ENCODE measurements at regions not wholly inside any gene's neighbourhood (a gene's known extent, or its start where the extent isn't known, plus 50 kb on each side); places are given as distances from the start of the nearest gene placed in this dataset.

- H3K4me3 Mint-ChIP-seq (ENCODE audit: unreplicated experiment) = no peak overlapping the region
These were observed 89.6 kb upstream of the CDH4 start for GRCh38 chr20:61162451-61162850.

GRCh38 chr20:61163031-61163430 lies 89.0 kb upstream of the CDH4 start:
- DNase-seq (ENCODE audit: extremely low spot score, unreplicated experiment) = no peak
- Mint-ChIP-seq H3K27me3 (ENCODE audit: unreplicated experiment) (no peaks in the 10 kb centered on the region), H3K9me3 (ENCODE audit: unreplicated experiment) (no peaks in the 10 kb centered on the region), H3K4me3 (ENCODE audit: unreplicated experiment) (no peak overlapping the region), H3K36me3 (ENCODE audit: unreplicated experiment) (no peaks in the 10 kb centered on the region), H3K4me1 (ENCODE audit: unreplicated experiment) (peaks cover 6% of the 10 kb centered on the region), H3K27ac (ENCODE audit: unreplicated experiment) (no peak overlapping the region)
- no peak for TF ChIP-seq CTCF (IDR thresholded peaks at IDR 0.05)

More at GRCh38 chr20:61162451-61162850, 89.6 kb upstream of the CDH4 start:
- H3K4me1 Mint-ChIP-seq (ENCODE audit: unreplicated experiment) = peaks cover 6% of the 10 kb centered on the region
- no peaks in the 10 kb centered on the region for H3K36me3 Mint-ChIP-seq (ENCODE audit: unreplicated experiment)
- H3K9me3 Mint-ChIP-seq (ENCODE audit: unreplicated experiment) = no peaks in the 10 kb centered on the region
- TF ChIP-seq CTCF (IDR thresholded peaks at IDR 0.05) = no peak
- no peak overlapping the region for H3K27ac Mint-ChIP-seq (ENCODE audit: unreplicated experiment)
- no peaks in the 10 kb centered on the region for H3K27me3 Mint-ChIP-seq (ENCODE audit: unreplicated experiment)
- DNase-seq (ENCODE audit: extremely low spot score, unreplicated experiment) = no peak

- H3K27ac Mint-ChIP-seq (ENCODE audit: unreplicated experiment) = no peak overlapping the region
- H3K36me3 Mint-ChIP-seq (ENCODE audit: unreplicated experiment) = no peaks in the 10 kb centered on the region
- H3K4me3 Mint-ChIP-seq (ENCODE audit: unreplicated experiment) = no peak overlapping the region
- no peak for TF ChIP-seq CTCF (IDR thresholded peaks at IDR 0.05)
- H3K9me3 Mint-ChIP-seq (ENCODE audit: unreplicated experiment) = no peaks in the 10 kb centered on the region
- H3K27me3 Mint-ChIP-seq (ENCODE audit: unreplicated experiment) = no peaks in the 10 kb centered on the region
- H3K4me1 Mint-ChIP-seq (ENCODE audit: unreplicated experiment) = peaks cover 6% of the 10 kb centered on the region
- no peak for DNase-seq (ENCODE audit: extremely low spot score, unreplicated experiment)
These were observed 85.7 kb upstream of the CDH4 start for GRCh38 chr20:61166324-61166723.

- Mint-ChIP-seq H3K4me1 (ENCODE audit: unreplicated experiment) (peaks cover 6% of the 10 kb centered on the region), H3K27me3 (ENCODE audit: unreplicated experiment) (no peaks in the 10 kb centered on the region), H3K4me3 (ENCODE audit: unreplicated experiment) (no peak overlapping the region), H3K9me3 (ENCODE audit: unreplicated experiment) (no peaks in the 10 kb centered on the region), H3K36me3 (ENCODE audit: unreplicated experiment) (no peaks in the 10 kb centered on the region), H3K27ac (ENCODE audit: unreplicated experiment) (no peak overlapping the region)
- TF ChIP-seq CTCF (IDR thresholded peaks at IDR 0.05) = no peak
- no peak for DNase-seq (ENCODE audit: extremely low spot score, unreplicated experiment)
These were observed 83.5 kb upstream of the CDH4 start for GRCh38 chr20:61168605-61169004.

GRCh38 chr20:61169874-61170273 lies 82.2 kb upstream of the CDH4 start:
- Mint-ChIP-seq H3K27me3 (ENCODE audit: unreplicated experiment) (no peaks in the 10 kb centered on the region), H3K27ac (ENCODE audit: unreplicated experiment) (no peak overlapping the region), H3K4me3 (ENCODE audit: unreplicated experiment) (no peak overlapping the region), H3K36me3 (ENCODE audit: unreplicated experiment) (no peaks in the 10 kb centered on the region), H3K9me3 (ENCODE audit: unreplicated experiment) (no peaks in the 10 kb centered on the region), H3K4me1 (ENCODE audit: unreplicated experiment) (peaks cover 6% of the 10 kb centered on the region)
- no peak for TF ChIP-seq CTCF (IDR thresholded peaks at IDR 0.05)
- no peak for DNase-seq (ENCODE audit: extremely low spot score, unreplicated experiment)
